Fibroblast of upper back skin (primary cell): ENCODE measurements at regions not wholly inside any gene's neighbourhood (a gene's known extent, or its start where the extent isn't known, plus 50 kb on each side); places are given as distances from the start of the nearest gene placed in this dataset.

Source experiments
- DNase-seq: peaks from one replicate; pipeline ENCODE4 v3.0.0-alpha.2; 2013

- DNase-seq = no peak
Measured at GRCh38 chr21:24050231-24050630, 1557.0 kb downstream of the MRPL39 start.

GRCh38 chr21:24046829-24047443, 1560.3 kb downstream of the MRPL39 start:
- no peak for DNase-seq

GRCh38 chr21:24045775-24046215, 1561.5 kb downstream of the MRPL39 start:
- DNase-seq = peak; percentile 79

GRCh38 chr21:24045373-24045772, 1561.9 kb downstream of the MRPL39 start:
- DNase-seq = no peak

- DNase-seq = no peak
Measured at GRCh38 chr21:24042687-24043086, 1564.6 kb downstream of the MRPL39 start.

GRCh38 chr21:24032709-24033232, 1574.5 kb downstream of the MRPL39 start:
- no peak for DNase-seq

- DNase-seq = no peak
Measured at GRCh38 chr21:24027396-24027795, 1579.9 kb downstream of the MRPL39 start.

GRCh38 chr21:24025101-24025500, 1582.2 kb downstream of the MRPL39 start:
- DNase-seq = peak; percentile 3

- no peak for DNase-seq
Measured at GRCh38 chr21:24023936-24024335, 1583.3 kb downstream of the MRPL39 start.

GRCh38 chr21:24023402-24023801, 1583.9 kb downstream of the MRPL39 start:
- no peak for DNase-seq

GRCh38 chr21:24014381-24014780, 1592.9 kb downstream of the MRPL39 start:
- DNase-seq = no peak

- DNase-seq = no peak
Measured at GRCh38 chr21:24011087-24011486, 1596.2 kb downstream of the MRPL39 start.

- DNase-seq = no peak
Measured at GRCh38 chr21:24007592-24007991, 1599.7 kb downstream of the MRPL39 start.

GRCh38 chr21:23986987-23987386, 1620.3 kb downstream of the MRPL39 start:
- no peak for DNase-seq

- DNase-seq = no peak
Measured at GRCh38 chr21:23986214-23986613, 1621.1 kb downstream of the MRPL39 start.

- DNase-seq = no peak
Measured at GRCh38 chr21:23982546-23982945, 1624.7 kb downstream of the MRPL39 start.

- DNase-seq = peak; percentile 37
Measured at GRCh38 chr21:23977971-23978370, 1629.3 kb downstream of the MRPL39 start.

GRCh38 chr21:23968722-23969647, 1638.3 kb downstream of the MRPL39 start:
- peak; percentile 43 for DNase-seq

- no peak for DNase-seq
Measured at GRCh38 chr21:23968008-23968407, 1639.3 kb downstream of the MRPL39 start.

GRCh38 chr21:23963454-23963853, 1643.8 kb downstream of the MRPL39 start:
- DNase-seq = peak; percentile 3

GRCh38 chr21:23960769-23961168, 1646.5 kb downstream of the MRPL39 start:
- no peak for DNase-seq

GRCh38 chr21:23955135-23955843, 1652.0 kb downstream of the MRPL39 start:
- no peak for DNase-seq

- no peak for DNase-seq
Measured at GRCh38 chr21:23952269-23952668, 1655.0 kb downstream of the MRPL39 start.
